ENCODE measurements at regions not wholly inside any gene's neighbourhood (a gene's known extent, or its start where the extent isn't known, plus 50 kb on each side); places are given as distances from the start of the nearest gene placed in this dataset.
"Not testable (repeated sequence)": the region's sequence is repeated elsewhere in the genome, so short reads cannot be mapped to it uniquely, and the experiment has no call there.

DNA sequence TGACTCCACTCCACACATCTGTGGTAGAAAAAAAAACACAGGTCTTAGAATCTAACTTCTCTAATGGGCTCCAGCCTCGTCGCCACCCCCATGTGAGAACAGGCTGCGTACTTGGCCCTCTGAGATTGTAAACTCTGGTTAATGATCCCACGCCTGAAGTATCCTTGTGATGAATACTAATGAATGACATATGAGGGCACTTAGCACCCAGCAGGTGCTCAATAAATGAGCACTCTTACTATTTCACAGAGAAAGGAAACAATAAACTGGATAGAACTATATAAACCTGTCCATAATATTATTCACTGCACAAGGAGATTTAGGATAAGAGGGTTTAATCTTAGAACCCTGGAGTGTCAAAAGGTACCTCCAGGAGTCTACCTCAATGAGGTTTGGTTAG is 310.1 kb upstream of the HNRNPA3 start:
- Histone ChIP-seq H3K9me3 (ENCODE audit: severe bottlenecking) (no peaks in the 10 kb centered on the region), H3K36me3 (no peaks in the 10 kb centered on the region), H3K27ac (no peak overlapping the region), H3K27me3 (ENCODE audit: insufficient read depth, low read depth, severe bottlenecking) (no peaks in the 10 kb centered on the region), H3K4me3 (ENCODE audit: low read depth, low read length) (no peak overlapping the region)
- DNase-seq: no peak
- TF ChIP-seq, protein P1, sequence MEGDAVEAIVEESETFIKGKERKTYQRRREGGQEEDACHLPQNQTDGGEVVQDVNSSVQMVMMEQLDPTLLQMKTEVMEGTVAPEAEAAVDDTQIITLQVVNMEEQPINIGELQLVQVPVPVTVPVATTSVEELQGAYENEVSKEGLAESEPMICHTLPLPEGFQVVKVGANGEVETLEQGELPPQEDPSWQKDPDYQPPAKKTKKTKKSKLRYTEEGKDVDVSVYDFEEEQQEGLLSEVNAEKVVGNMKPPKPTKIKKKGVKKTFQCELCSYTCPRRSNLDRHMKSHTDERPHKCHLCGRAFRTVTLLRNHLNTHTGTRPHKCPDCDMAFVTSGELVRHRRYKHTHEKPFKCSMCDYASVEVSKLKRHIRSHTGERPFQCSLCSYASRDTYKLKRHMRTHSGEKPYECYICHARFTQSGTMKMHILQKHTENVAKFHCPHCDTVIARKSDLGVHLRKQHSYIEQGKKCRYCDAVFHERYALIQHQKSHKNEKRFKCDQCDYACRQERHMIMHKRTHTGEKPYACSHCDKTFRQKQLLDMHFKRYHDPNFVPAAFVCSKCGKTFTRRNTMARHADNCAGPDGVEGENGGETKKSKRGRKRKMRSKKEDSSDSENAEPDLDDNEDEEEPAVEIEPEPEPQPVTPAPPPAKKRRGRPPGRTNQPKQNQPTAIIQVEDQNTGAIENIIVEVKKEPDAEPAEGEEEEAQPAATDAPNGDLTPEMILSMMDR (IDR thresholded peaks at IDR 0.05; ENCODE audit: low read depth, low read length): no peak

DNA sequence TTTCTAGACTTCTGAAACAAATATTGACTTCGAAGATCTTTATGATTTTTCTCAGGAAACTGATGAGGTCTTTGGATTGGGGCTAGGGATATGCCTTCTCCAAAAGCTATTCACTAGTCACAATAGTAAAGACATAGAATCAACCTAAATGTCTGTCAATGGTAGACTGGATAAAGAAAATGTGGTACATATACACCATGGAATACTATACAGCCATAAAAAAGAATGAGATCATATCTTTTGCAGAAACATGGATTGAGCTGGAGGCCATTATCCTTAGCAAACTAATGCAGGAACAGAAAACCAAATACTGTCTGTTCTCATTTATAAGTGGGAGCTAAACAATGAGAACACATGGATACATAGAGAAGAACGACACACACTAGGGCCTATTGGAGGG is 308.5 kb upstream of the HNRNPA3 start:
- not testable (repeated sequence) for H3K36me3 ChIP-seq; H3K9me3 ChIP-seq (ENCODE audit: severe bottlenecking); H3K27ac ChIP-seq; H3K4me3 ChIP-seq (ENCODE audit: low read depth, low read length); DNase-seq; H3K27me3 ChIP-seq (ENCODE audit: insufficient read depth, low read depth, severe bottlenecking)

GRCh38 chr2:176907341-176907740 is 305.3 kb upstream of the HNRNPA3 start:
- DNase-seq: no peak
- H3K27me3 ChIP-seq (ENCODE audit: insufficient read depth, low read depth, severe bottlenecking): no peaks in the 10 kb centered on the region

DNA sequence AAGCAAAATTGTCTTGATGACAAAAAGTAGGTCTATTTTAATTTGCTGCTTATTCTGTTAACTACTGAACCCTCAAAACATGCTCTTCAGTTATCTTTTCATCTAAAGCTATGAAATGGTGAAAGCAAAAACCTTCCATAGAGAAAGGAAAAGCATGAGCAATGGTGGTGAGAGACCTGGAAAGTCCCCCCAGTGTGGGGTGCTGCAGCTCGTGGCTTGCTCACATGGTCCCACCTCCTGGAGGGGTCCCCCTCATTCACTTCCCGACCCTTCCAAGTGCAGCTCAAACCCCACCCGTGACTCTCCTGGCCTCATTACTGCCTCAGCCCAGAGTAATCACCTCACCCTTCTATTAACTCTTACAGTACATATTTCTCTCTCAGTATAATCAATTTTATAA is 301.8 kb upstream of the HNRNPA3 start:
- Histone ChIP-seq H3K9me3 (ENCODE audit: severe bottlenecking) (no peaks in the 10 kb centered on the region), H3K27ac (no peak overlapping the region), H3K4me3 (ENCODE audit: low read depth, low read length) (no peak overlapping the region), H3K27me3 (ENCODE audit: insufficient read depth, low read depth, severe bottlenecking) (no peaks in the 10 kb centered on the region), H3K36me3 (no peaks in the 10 kb centered on the region)
- DNase-seq: no peak
- TF ChIP-seq, protein P1 (IDR thresholded peaks at IDR 0.05; ENCODE audit: low read depth, low read length): no peak

More at GRCh38 chr2:176907341-176907740, 305.3 kb upstream of the HNRNPA3 start:
- H3K9me3 ChIP-seq (ENCODE audit: severe bottlenecking): no peaks in the 10 kb centered on the region
- no peak overlapping the region for H3K4me3 ChIP-seq (ENCODE audit: low read depth, low read length)
- TF ChIP-seq, protein P1 (IDR thresholded peaks at IDR 0.05; ENCODE audit: low read depth, low read length): no peak
- H3K27ac ChIP-seq: no peak overlapping the region
- H3K36me3 ChIP-seq: no peaks in the 10 kb centered on the region

- DNase-seq: no peak
- no peak overlapping the region for H3K27ac ChIP-seq
- H3K36me3 ChIP-seq: no peaks in the 10 kb centered on the region
- H3K27me3 ChIP-seq (ENCODE audit: insufficient read depth, low read depth, severe bottlenecking): no peaks in the 10 kb centered on the region
- no peaks in the 10 kb centered on the region for H3K9me3 ChIP-seq (ENCODE audit: severe bottlenecking)
- H3K4me3 ChIP-seq (ENCODE audit: low read depth, low read length): no peak overlapping the region
- TF ChIP-seq, protein P1 (IDR thresholded peaks at IDR 0.05; ENCODE audit: low read depth, low read length): no peak
Measured at GRCh38 chr2:176913955-176914354, 298.6 kb upstream of the HNRNPA3 start.

- no peaks in the 10 kb centered on the region for H3K27me3 ChIP-seq (ENCODE audit: insufficient read depth, low read depth, severe bottlenecking)
- DNase-seq: peak; percentile 62
- H3K27ac ChIP-seq: no peak overlapping the region
- no peak overlapping the region for H3K4me3 ChIP-seq (ENCODE audit: low read depth, low read length)
- H3K36me3 ChIP-seq: no peaks in the 10 kb centered on the region
- TF ChIP-seq, protein P1 (IDR thresholded peaks at IDR 0.05; ENCODE audit: low read depth, low read length): no peak
- no peaks in the 10 kb centered on the region for H3K9me3 ChIP-seq (ENCODE audit: severe bottlenecking)
Measured at GRCh38 chr2:176914371-176914770, 298.2 kb upstream of the HNRNPA3 start.

- H3K4me3 ChIP-seq (ENCODE audit: low read depth, low read length); H3K9me3 ChIP-seq (ENCODE audit: severe bottlenecking); DNase-seq; H3K27ac ChIP-seq; H3K36me3 ChIP-seq; H3K27me3 ChIP-seq (ENCODE audit: insufficient read depth, low read depth, severe bottlenecking): not testable (repeated sequence)
Measured at GRCh38 chr2:176922545-176922944, 290.0 kb upstream of the HNRNPA3 start.

Measured in WERI-Rb-1 (cell line).